Endothelial cell of umbilical vein (primary cell): ENCODE measurements at regions not wholly inside any gene's neighbourhood (a gene's known extent, or its start where the extent isn't known, plus 50 kb on each side); places are given as distances from the start of the nearest gene placed in this dataset.

Source experiments
- BruUV-seq: library from RNA; stranded (reverse); fragments of 400-500 nt; replicated peaks from 2 replicates; lab custom pipeline; 2021; lab: Mats Ljungman, UMichigan
- CTCF ChIA-PET: fragments of 300-600, 350-600 bp; sonication (Branson Sonifier 250); formaldehyde crosslinking; loops from one replicate; lab custom pipeline; 2021; ENCODE audit warnings: antibody characterized with exemption, inconsistent platforms; lab: Charles Lee
- POLR2A ChIA-PET: fragments of 300-600, 350-600 bp; sonication (Branson Sonifier 250); formaldehyde crosslinking; loops from one replicate; lab custom pipeline; 2021; ENCODE audit warnings: antibody characterized with exemption, inconsistent platforms; lab: Charles Lee
- DNase-seq: peaks from one replicate; pipeline ENCODE4 v3.0.0-alpha.2; 2011; ENCODE audit warnings: low read depth, low spot score
- FAIRE-seq: peaks from 2 replicates; lab custom pipeline; 2011; peaks lifted over from hg19 to GRCh38; lab: Jason Lieb, UNC
- H2AFZ ChIP-seq: 2 replicates; pipeline ENCODE4 v1.6.0; 2012; ENCODE audit warnings: low read depth, low read length, control low read depth, inconsistent platforms
- H3K27ac ChIP-seq: 2 replicates; pipeline ENCODE4 v1.5.1; 2011; ENCODE audit warnings: low read depth, mild to moderate bottlenecking, control low read depth, low read length, moderate library complexity; ENCODE audit not compliant: insufficient read depth
- H3K27me3 ChIP-seq, 2 experiments: 2 replicates each; pipeline versions ENCODE4 v1.6.0 to v1.6.1; 2011; ENCODE audit warnings: low read length in 2 of 2, mixed read lengths in 1 of 2; ENCODE audit not compliant: control insufficient read depth in 2 of 2, insufficient read depth in 2 of 2
- H3K36me3 ChIP-seq, 2 experiments: 2 replicates in 1 of 2; 3 replicates in 1 of 2; pipeline ENCODE4 v1.5.1; 2011; ENCODE audit warnings: low read length in 2 of 2, mild to moderate bottlenecking in 1 of 2, moderate library complexity in 1 of 2; ENCODE audit not compliant: control insufficient read depth in 2 of 2, insufficient read depth in 2 of 2; ENCODE audit errors: extremely low read depth in 1 of 2
- H3K4me1 ChIP-seq: 3 replicates; pipeline ENCODE4 v1.5.1; 2011; ENCODE audit warnings: mild to moderate bottlenecking, low read length; ENCODE audit not compliant: control insufficient read depth, insufficient read depth; ENCODE audit errors: extremely low read depth
- H3K4me2 ChIP-seq: 2 replicates; pipeline ENCODE4 v1.6.1; 2011; ENCODE audit warnings: low read length, control low read depth, mixed read lengths; ENCODE audit not compliant: insufficient read depth
- H3K4me3 ChIP-seq, 3 experiments: fragments of 200-600 bp in 1 of 3; sonication (generic), shearing (Covaris generic) in 1 of 3; replicated peaks in 1 of 3; 2 replicates each; pipeline ENCODE4 v1.5.1; 2011 to 2016; ENCODE audit warnings: control low read depth in 3 of 3, low read length in 3 of 3, mild to moderate bottlenecking in 2 of 3, inconsistent platforms in 1 of 3, low read depth in 1 of 3, moderate library complexity in 1 of 3; ENCODE audit not compliant: insufficient read depth in 1 of 3
- H3K79me2 ChIP-seq: 2 replicates; pipeline ENCODE4 v1.6.0; 2012; ENCODE audit warnings: low read length, inconsistent platforms; ENCODE audit not compliant: control insufficient read depth, insufficient read depth
- H3K9ac ChIP-seq: replicated peaks from 2 replicates; pipeline ENCODE3; 2011; ENCODE audit warnings: low read length, control low read depth; ENCODE audit not compliant: insufficient read depth; ENCODE audit errors: extremely low read depth
- H3K9me1 ChIP-seq: replicated peaks from 3 replicates; pipeline ENCODE4 v1.6.0; 2011; ENCODE audit warnings: mild to moderate bottlenecking, low read length; ENCODE audit not compliant: control insufficient read depth, insufficient read depth; ENCODE audit errors: extremely low read depth
- H3K9me3 ChIP-seq: replicated peaks from 2 replicates; pipeline ENCODE4 v1.5.1; 2012; ENCODE audit warnings: low read length, inconsistent platforms; ENCODE audit not compliant: control insufficient read depth, insufficient read depth
- H4K20me1 ChIP-seq: replicated peaks from 2 replicates; pipeline ENCODE3; 2011; ENCODE audit warnings: mild to moderate bottlenecking, low read length; ENCODE audit not compliant: control insufficient read depth, insufficient read depth; ENCODE audit errors: extremely low read depth
- CTCF ChIP-seq, 2 donors: IDR thresholded peaks; 1 replicate in 1 of 2; 2 replicates in 1 of 2; pipeline ENCODE4 v1.5.1; 2011; ENCODE audit warnings: low read length in 2 of 2, mild to moderate bottlenecking in 2 of 2, moderate library complexity in 2 of 2, control low read depth in 1 of 2, inconsistent platforms in 1 of 2, low read depth in 1 of 2; ENCODE audit not compliant: insufficient read depth in 1 of 2; ENCODE audit errors: extremely low read depth in 1 of 2
- EZH2 ChIP-seq: IDR thresholded peaks from 2 replicates; pipeline ENCODE4 v1.6.1; 2012; ENCODE audit warnings: borderline replicate concordance, low read depth, mild to moderate bottlenecking, moderate library complexity, low read length, inconsistent platforms; ENCODE audit not compliant: severe bottlenecking
- FOS ChIP-seq: IDR thresholded peaks from 2 replicates; pipeline ENCODE4 v1.6.1; 2011; ENCODE audit warnings: mild to moderate bottlenecking, low read length, moderate library complexity, borderline replicate concordance; ENCODE audit not compliant: insufficient read depth
- GATA2 ChIP-seq: IDR thresholded peaks from 2 replicates; pipeline ENCODE4 v1.7.0; 2011; ENCODE audit warnings: low read depth, mild to moderate bottlenecking, moderate library complexity, mixed read lengths, low read length; ENCODE audit not compliant: insufficient read length, insufficient read depth
- JUN ChIP-seq: IDR thresholded peaks from 2 replicates; pipeline ENCODE4 v1.6.1; 2011; ENCODE audit warnings: borderline replicate concordance, low read depth; ENCODE audit not compliant: insufficient read length, insufficient read depth
- MAX ChIP-seq: IDR thresholded peaks from 2 replicates; pipeline ENCODE4 v1.6.1; 2011; ENCODE audit not compliant: insufficient read depth, insufficient read length
- MYC ChIP-seq: IDR thresholded peaks from one replicate; pipeline ENCODE4 v1.6.1; 2011; ENCODE audit warnings: mild to moderate bottlenecking, low read depth, low read length
- POLR2A ChIP-seq: IDR thresholded peaks from 2 replicates; pipeline ENCODE4 v1.6.1; 2012; ENCODE audit warnings: low read depth, mild to moderate bottlenecking, control low read depth, low read length
- POLR2AphosphoS5 ChIP-seq: IDR thresholded peaks from 2 replicates; pipeline ENCODE4 v1.6.1; 2012; ENCODE audit warnings: low read depth, mild to moderate bottlenecking, control low read depth, low read length, moderate library complexity; ENCODE audit not compliant: insufficient read depth
- dilution Hi-C: fragments of 300-500 bp; cut with MboI; formaldehyde crosslinking; loops from one replicate; pipeline ENCODE4 v1.15.0; 2019; ENCODE audit warnings: low sequenced_read_pairs; ENCODE audit not compliant: extremely low pct_ligation_motif_present
- intact Hi-C: fragments of 100-400 bp; cut with micrococcal nuclease; formaldehyde crosslinking; loops from one replicate; pipeline ENCODE4 v1.10.0; 2022

- H3K4me1 ChIP-seq = peaks cover 67% of the 10 kb centered on the region
- intact Hi-C loops = no loop called here
- BruUV-seq = no TSS peak
These were observed 147.9 kb upstream of the DPH6 start for GRCh38 chr15:35693886-35694285.

More at GRCh38 chr15:35693886-35694285, 147.9 kb upstream of the DPH6 start:
- no peak overlapping the region for H3K4me2 ChIP-seq
- no peaks in the 10 kb centered on the region for H3K27me3 ChIP-seq
- dilution Hi-C loops = no loop called here
- no peaks in the 10 kb centered on the region for H3K9me1 ChIP-seq
- FAIRE-seq (no peak), DNase-seq (no peak)
- no peak overlapping the region for H3K27ac ChIP-seq
- H4K20me1 ChIP-seq = no peaks in the 10 kb centered on the region
- CTCF ChIA-PET = no interaction called here
- no peaks in the 10 kb centered on the region for H3K9me3 ChIP-seq
- H3K9ac ChIP-seq = no peak overlapping the region
- no peaks in the 10 kb centered on the region for H3K79me2 ChIP-seq
- H3K4me3 ChIP-seq = no peak overlapping the region
- no peaks in the 10 kb centered on the region for H3K36me3 ChIP-seq
- H2AFZ ChIP-seq = no peak overlapping the region
- POLR2A ChIA-PET = no interaction called here
- TF ChIP-seq MAX = no peak
- no peak for TF ChIP-seq CTCF (IDR thresholded peaks at IDR 0.05; ENCODE audit: extremely low read depth in 1 of 2, insufficient read depth in 1 of 2, low read depth in 1 of 2, low read length in 2 of 2)
- TF ChIP-seq POLR2AphosphoS5 = no peak
- no peak for TF ChIP-seq GATA2
- TF ChIP-seq EZH2 = no peak
- no peak for TF ChIP-seq POLR2A
- TF ChIP-seq MYC = no peak
- no peak for TF ChIP-seq FOS
- no peak for TF ChIP-seq JUN
